Muscle of arm (tissue), 1 donor: ENCODE measurements at regions not wholly inside any gene's neighbourhood (a gene's known extent, or its start where the extent isn't known, plus 50 kb on each side); places are given as distances from the start of the nearest gene placed in this dataset.

Experiments used
- DNase-seq: peaks from one replicate; pipeline ENCODE4 v3.0.0-alpha.2; 2013

- no peak for DNase-seq
Measured at GRCh38 chr13:82698383-82698782, 1183.9 kb downstream of the SLITRK1 start.

DNA sequence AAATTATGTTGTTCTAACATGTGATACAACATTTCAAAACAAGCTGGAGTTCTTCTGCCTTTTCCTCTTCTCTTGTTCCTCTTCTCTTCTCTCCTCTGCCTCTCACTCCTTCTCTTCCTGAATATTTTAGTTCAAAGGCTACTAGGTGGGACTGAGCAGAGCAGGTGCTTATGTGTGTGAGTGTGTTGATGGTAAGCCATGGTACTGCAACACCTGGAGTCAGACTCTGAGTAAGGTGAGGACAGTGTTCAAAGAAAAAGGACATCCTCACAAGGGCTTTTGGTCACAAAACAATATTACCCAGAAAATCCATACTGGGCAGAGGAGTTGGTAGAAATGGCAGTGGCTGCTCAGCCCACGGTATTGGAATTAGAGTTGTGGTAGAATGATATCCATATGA lies 1188.7 kb downstream of the SLITRK1 start:
- DNase-seq: no peak

DNA sequence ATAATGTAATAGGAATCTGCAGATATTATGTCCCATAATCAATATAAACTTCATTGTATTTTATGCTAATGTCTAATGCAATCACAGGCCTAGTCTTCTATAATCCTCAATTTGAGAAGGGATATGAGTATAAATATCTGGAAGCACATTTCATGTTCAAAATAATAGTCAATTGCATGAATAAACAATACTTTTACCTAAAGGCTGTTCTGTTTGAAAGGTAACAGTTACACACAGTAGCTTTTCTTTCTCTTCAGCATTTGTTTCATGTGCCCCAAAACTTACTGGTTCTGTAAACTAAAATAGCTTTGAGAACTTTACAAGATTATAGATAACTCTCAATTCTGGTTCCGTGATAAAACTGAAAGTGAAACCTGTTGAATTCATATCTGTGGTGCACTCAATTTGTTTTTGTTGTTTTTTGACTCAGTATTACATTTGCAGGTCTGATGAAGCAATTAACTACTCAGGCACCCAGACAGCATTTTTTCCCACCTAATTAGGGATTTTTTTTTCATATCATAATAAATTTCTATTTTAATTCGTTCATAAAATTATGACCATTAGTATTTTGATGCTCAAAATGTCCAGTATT lies 1193.8 kb downstream of the SLITRK1 start:
- peak; percentile 11 for DNase-seq

DNA sequence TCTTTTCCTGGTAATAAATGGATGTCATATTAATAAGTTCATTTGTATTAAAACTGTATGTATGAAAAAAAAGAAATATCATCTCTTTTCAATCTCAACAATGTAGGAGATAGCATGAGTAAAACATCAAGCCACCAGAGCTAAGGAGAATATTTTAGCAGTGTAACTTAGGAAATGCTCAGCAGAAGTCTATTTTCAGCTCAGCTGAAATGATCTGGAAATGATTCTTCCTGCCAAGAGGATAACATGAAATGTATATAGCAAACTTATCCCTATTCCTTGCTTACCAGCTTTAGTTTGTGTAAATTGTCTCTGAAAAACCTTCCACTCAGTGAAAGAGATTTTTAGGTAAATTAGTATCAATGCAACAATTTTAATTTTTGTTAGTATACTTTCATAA lies 1194.4 kb downstream of the SLITRK1 start:
- peak; percentile 10 for DNase-seq

- DNase-seq: no peak
Measured at GRCh38 chr13:82681535-82681934, 1200.7 kb downstream of the SLITRK1 start.

DNA sequence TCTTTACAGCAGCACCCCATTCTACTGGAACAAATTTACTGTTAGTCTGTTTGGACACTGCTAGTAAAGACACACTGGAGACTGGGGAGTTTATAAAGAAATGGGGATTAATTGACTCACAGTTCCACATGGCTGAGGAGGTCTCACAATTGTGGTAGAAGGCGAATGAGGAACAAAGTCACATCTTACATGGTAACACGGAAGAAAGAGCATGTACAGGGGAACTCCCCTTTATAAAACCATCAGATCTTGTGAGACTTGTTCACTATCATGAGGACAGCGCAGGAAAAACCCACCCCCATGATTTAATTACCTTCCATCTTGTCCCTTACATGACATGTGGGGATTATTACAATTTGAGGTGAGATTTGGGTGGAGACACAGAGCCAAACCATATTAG lies 1204.2 kb downstream of the SLITRK1 start:
- DNase-seq: no peak

DNA sequence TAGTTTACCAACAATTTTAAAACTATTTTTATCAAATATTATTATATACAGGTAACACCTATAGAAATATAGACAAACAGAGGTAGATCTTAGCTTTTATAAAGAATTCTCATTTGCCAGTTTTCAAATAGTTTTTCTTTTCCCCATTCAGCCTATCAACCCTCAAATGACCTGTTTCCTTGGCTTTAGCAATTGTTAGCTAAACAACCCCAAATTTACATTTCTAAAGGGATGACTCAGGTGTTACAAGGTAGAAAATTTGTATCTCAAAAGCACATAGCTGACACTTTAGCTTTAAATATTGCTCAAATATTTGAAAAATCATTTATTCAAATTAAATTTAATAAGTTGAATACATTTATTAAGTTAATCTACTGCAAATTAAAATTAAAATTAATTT lies 1207.2 kb downstream of the SLITRK1 start:
- DNase-seq: no peak

DNA sequence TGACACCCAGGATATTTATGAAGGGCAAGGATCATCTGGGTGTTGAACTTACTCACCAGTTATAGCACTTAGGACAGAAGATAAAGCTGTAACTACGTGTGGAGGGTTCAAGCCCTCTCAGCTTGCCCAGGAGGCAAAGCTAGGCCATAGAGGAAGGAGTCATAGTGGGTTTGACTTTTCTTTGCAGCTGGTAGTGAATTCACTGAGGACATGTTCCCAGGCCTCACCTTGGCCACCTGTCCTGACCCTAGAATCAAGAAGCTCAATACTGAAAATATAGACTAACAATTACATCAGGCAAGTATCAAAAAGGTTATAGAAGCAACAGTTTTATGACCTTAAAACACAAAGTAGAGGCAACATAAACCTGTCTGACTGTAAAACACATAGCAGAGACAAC lies 1207.7 kb downstream of the SLITRK1 start:
- DNase-seq: no peak

DNA sequence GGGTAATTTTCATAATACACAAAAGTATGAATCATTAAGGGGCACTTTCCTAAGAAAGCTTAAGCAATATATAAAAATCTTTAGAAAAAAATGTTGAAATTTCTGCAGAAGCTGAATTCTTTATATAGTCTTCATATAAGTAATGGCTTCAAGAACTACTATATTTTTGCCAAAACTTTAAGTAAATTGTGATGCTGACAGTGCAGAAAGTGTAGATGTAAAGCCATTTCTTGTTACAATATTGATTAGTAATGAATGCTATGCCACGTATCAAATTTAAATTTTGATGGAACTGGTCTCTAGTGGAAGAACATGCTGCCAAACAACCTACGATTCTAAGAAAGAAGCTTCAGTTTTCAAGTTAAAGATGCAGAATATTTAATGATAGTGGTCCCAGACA lies 1210.0 kb downstream of the SLITRK1 start:
- DNase-seq: no peak

- DNase-seq: no peak
Measured at GRCh38 chr13:82664183-82664582, 1218.1 kb downstream of the SLITRK1 start.

DNA sequence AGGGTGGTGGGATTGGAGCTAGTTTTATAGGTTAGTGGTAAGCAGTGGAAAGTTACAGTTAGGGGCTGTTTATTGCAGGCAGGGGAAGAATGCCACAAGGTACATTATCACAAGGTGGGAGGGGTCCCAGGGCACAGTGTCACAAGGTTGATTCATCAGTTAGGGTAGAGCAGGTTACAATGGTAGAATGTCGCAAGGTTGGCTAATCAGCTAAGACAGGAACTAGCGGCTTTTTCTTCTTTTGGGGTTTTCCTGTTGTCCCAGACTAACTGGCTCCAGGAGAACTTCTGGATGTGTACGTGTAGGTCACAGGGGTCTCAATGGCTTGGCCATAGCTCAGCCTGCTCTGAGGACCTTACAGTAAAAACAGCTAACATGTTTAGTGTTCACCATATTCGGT lies 1221.1 kb downstream of the SLITRK1 start:
- DNase-seq: no peak

GRCh38 chr13:82658811-82659210 lies 1223.5 kb downstream of the SLITRK1 start:
- DNase-seq: no peak

DNA sequence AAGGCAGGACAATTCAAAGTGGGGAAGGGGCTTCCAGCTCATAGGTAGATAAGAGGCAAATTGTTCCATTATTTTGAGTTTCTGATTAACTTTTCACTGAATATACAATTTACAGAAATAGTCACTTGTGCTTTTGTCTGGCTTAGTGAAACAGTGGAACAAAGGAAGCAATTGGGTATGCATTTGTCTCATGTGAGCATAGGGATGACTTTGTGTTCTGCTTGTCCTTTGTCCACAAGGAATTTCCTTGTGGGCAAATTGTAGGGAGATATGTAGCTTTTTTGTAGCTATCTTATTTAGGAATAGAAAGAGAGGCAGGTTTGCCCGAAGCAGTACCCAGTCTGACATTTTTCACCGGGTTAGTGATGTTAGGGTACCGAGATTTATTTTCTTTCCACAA lies 1224.8 kb downstream of the SLITRK1 start:
- DNase-seq: no peak

- peak; percentile 4 for DNase-seq
Measured at GRCh38 chr13:82654861-82655855, 1227.1 kb downstream of the SLITRK1 start.

GRCh38 chr13:82654143-82654542 lies 1228.1 kb downstream of the SLITRK1 start:
- no peak for DNase-seq

DNA sequence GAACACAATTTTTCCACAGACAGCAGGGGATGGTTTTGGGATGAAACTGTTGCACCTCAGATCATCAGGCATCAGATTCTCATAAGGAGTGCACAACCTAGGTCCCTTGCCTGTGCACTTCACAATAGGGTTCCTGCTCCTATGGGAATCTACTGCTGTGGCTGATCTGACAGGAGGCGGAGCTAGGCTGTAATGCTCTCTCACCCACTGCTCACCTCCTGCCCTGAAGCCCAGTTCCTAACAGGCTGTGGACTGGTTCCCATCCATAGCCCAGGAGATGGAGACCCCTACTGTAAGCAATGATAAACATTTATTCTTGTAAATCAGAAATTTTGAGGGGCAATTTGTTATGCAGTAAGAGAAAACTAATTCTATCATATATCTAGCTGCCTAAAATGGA lies 1234.7 kb downstream of the SLITRK1 start:
- DNase-seq: no peak

DNA sequence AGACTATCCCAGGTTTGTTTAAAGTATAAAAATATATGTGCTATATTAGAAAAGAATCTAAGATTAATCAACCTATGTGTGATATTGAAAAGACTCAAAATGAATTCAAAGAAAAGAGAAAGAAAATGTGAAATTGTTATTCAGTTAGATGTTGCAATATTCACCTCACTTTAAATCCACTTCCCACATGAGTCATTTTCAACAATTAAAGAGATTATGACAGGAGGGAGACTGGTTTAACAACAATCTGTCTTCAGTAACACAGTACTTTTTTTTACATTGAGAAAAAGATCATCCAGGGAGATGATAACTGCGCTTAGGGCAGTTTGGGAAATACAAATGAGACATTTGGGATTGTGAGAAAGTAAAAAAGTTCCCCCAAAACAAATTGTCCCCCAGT lies 1246.2 kb downstream of the SLITRK1 start:
- DNase-seq: no peak

DNA sequence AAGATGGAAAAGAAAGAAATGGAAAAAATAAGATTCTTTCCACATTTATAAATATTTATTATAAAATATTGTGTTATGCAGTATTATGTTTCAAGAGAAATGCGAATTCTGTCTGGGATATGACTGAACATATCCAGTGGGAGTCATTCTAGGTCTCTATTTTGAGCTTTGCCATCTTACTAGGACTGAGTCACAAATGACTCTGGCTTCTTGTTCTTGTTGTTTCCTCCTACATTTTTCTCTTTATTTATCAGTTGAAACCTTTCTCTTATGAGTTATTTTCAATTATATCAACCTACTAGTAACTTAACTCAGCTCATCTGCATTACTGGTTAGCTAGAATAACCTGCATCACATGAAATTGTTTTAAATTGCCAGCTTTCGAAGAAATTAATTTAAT lies 1247.3 kb downstream of the SLITRK1 start:
- DNase-seq: no peak

DNA sequence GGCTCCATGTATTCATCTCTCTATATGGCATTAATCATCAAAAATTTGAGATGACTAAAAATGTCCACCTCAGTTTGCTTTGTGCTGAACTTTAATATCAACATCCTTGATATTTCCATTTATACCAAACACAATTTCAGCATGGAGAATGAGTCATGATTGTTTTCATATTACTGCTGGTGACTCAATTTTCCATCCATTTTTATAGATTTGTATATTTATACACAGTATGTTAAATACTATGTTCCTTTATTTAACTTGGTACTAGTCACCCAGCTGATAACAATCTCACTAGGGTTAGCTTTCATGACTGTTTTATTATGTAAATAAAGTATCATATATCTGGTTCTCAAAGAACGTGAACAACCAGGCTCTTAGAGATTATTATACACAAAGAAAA lies 1255.1 kb downstream of the SLITRK1 start:
- DNase-seq: no peak

- no peak for DNase-seq
Measured at GRCh38 chr13:82625717-82626116, 1256.6 kb downstream of the SLITRK1 start.

GRCh38 chr13:82615043-82615442 lies 1267.2 kb downstream of the SLITRK1 start:
- DNase-seq: no peak

DNA sequence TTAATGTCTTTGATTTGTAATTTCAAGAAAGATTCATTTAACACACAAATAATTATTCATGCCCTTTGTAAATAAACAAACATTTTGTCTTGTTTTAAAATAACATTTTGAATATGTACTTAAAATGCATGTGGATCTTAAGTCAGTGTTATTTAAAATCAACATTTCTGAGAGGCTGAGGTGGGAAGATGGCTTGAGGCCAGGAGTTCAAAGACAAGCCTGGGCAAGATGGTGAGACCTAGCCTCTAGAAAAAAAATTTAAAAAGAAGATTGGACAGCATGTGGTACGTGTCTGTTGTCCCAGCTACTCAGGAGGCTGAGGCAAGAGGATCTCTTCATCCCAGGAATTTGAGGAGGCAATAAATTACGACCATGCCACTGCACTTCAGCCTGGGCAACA lies 1268.2 kb downstream of the SLITRK1 start:
- DNase-seq: no peak

GRCh38 chr13:82606008-82606407 lies 1276.3 kb downstream of the SLITRK1 start:
- DNase-seq: no peak
